22Rv1 (cell line): ENCODE measurements at regions not wholly inside any gene's neighbourhood (a gene's known extent, or its start where the extent isn't known, plus 50 kb on each side); places are given as distances from the start of the nearest gene placed in this dataset.

Experiments used
- H3K27ac ChIP-seq: fragments of 450-650 bp; 2 replicates; pipeline ENCODE4 v1.5.1; 2017
- CTCF ChIP-seq: fragments of 450-650 bp; IDR thresholded peaks from 2 replicates; pipeline ENCODE4 v1.5.1; 2017; ENCODE audit warnings: mild to moderate bottlenecking
- ZFX ChIP-seq: fragments of 450-650 bp; IDR thresholded peaks from 2 replicates; pipeline ENCODE4 v1.6.1; 2017; ENCODE audit warnings: antibody characterized with exemption, borderline replicate concordance

- H3K27ac ChIP-seq, result no peak overlapping the region
- TF ChIP-seq CTCF (no peak), ZFX (no peak)
Measured at GRCh38 chr21:35488946-35489345, 439.8 kb upstream of the RUNX1 start.

DNA sequence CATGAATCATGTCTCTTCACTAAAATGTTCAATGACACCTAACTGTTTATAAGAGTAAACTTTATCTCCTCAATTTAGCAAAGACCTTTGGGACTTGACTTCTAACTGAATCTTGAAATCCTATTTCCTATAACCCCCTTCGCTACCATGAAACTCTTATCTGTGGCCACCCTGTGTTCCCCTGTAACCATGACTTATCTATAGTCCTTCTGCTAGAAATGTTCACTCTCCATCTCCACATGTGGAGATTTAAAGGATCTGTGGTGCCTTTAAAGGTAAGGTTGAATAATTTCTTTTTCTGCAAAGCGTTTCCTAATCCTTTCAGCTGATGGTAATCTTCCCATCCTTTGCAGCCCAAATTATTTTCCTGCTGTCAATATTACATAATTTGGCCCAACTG is 436.3 kb upstream of the RUNX1 start:
- no peak overlapping the region for H3K27ac ChIP-seq
- TF ChIP-seq CTCF (no peak), ZFX (no peak)

DNA sequence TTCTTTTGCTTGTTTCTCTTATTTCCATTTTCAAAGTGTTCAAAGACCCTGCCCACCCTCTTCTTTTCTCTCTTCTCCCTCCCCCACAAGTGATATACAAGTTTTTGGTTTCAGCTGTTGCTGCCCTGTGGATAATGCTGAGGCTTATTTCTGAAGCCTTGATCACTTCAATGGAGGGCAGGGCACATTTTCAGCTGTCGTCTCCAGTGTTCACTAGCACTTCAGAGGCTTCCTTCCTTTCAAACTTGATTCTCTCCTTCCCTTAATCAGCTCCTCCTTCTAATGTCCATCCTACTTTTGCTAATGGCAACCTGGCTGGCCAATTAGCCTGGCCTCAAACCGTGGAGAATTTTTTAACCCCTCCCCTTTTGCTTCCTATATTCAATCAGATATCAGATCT is 435.7 kb upstream of the RUNX1 start:
- H3K27ac ChIP-seq, result no peak overlapping the region
- TF ChIP-seq CTCF (no peak), ZFX (no peak)

DNA sequence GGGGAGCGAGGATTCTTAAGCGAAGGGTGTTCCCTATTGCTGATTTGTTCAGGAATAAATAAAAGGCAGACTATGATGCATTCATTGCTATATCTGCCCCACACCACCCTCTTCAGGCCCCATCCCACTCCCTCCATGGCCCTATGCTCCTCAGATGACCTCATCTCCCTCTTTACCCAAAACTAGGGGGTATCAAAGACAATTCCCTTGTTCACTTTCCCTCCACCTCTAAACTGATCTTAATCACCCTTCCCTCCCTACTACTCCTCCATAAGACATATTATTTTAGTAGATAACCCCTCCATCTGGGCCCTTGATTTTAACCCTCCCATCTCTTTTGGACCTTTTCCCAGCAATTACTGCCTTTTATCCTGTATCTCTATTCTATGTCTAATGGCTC is 434.9 kb upstream of the RUNX1 start:
- H3K27ac ChIP-seq, result no peak overlapping the region
- no peak for TF ChIP-seq CTCF
- no peak for TF ChIP-seq ZFX

- H3K27ac ChIP-seq, result no peak overlapping the region
- TF ChIP-seq ZFX, result no peak
- no peak for TF ChIP-seq CTCF
Measured at GRCh38 chr21:35482933-35483662, 434.0 kb upstream of the RUNX1 start.

GRCh38 chr21:35482096-35482495 is 433.0 kb upstream of the RUNX1 start:
- no peak for TF ChIP-seq CTCF
- no peak for TF ChIP-seq ZFX
- no peak overlapping the region for H3K27ac ChIP-seq

GRCh38 chr21:35481005-35481404 is 431.9 kb upstream of the RUNX1 start:
- H3K27ac ChIP-seq, result no peak overlapping the region
- TF ChIP-seq ZFX (no peak), CTCF (no peak)
